Thyroid gland (tissue), 4 donors: ENCODE measurements at regions not wholly inside any gene's neighbourhood (a gene's known extent, or its start where the extent isn't known, plus 50 kb on each side); places are given as distances from the start of the nearest gene placed in this dataset.

ENCODE experiments used
- POLR2A ChIP-seq, 2 donors: fragments of 450-650 bp; IDR thresholded peaks; one replicate each; pipeline ENCODE4 v1.6.1; 2017; ENCODE audit warnings: antibody characterized with exemption in 2 of 2, mild to moderate bottlenecking in 2 of 2, moderate library complexity in 1 of 2
- TF ChIP-seq, protein P1 (sequence below), 6 experiments: fragments of 200-600 bp in 3 of 6; fragments of 450-650 bp in 3 of 6; sonication (generic) in 3 of 6; IDR thresholded peaks; one replicate each; pipeline ENCODE4 v1.5.1; 2016 to 2019; ENCODE audit warnings: antibody characterized with exemption in 6 of 6, mild to moderate bottlenecking in 2 of 6, inconsistent platforms in 1 of 6, moderate library complexity in 1 of 6

DNA sequence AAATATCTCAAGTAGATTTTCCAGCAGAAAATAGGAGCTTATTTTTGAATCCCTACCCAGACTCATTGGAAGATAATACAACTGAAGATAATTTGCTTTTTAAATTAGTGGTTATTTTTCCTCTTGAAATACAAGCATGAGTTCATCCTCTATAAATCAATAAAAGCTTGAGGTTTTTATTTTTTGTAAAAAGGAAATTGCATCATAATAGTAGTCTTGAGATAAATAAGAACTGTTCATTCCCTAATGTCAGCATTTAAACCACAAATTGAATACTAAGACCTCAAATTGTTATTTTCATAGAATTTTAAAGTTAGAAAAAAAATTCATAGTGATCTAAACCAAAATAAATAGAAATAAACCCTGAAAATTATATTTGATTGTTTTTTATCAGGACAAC is 719.1 kb downstream of the CD109 start:
- TF ChIP-seq, protein P1, sequence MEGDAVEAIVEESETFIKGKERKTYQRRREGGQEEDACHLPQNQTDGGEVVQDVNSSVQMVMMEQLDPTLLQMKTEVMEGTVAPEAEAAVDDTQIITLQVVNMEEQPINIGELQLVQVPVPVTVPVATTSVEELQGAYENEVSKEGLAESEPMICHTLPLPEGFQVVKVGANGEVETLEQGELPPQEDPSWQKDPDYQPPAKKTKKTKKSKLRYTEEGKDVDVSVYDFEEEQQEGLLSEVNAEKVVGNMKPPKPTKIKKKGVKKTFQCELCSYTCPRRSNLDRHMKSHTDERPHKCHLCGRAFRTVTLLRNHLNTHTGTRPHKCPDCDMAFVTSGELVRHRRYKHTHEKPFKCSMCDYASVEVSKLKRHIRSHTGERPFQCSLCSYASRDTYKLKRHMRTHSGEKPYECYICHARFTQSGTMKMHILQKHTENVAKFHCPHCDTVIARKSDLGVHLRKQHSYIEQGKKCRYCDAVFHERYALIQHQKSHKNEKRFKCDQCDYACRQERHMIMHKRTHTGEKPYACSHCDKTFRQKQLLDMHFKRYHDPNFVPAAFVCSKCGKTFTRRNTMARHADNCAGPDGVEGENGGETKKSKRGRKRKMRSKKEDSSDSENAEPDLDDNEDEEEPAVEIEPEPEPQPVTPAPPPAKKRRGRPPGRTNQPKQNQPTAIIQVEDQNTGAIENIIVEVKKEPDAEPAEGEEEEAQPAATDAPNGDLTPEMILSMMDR (IDR thresholded peaks at IDR 0.05) = no peak
- no peak for TF ChIP-seq POLR2A (IDR thresholded peaks at IDR 0.05)
